Left ventricle myocardium inferior (tissue), 1 donor: ENCODE measurements at regions not wholly inside any gene's neighbourhood (a gene's known extent, or its start where the extent isn't known, plus 50 kb on each side); places are given as distances from the start of the nearest gene placed in this dataset.

Source experiments
- DNase-seq: peaks from one replicate; pipeline ENCODE4 v3.0.0-alpha.2; 2020
- H3K27ac ChIP-seq: fragments of 200-600 bp; replicated peaks from 2 replicates; pipeline ENCODE4 v1.8.0; 2021
- H3K27me3 ChIP-seq: fragments of 200-600 bp; 2 replicates; pipeline ENCODE4 v1.8.0; 2021; ENCODE audit warnings: low read depth
- H3K36me3 ChIP-seq: fragments of 200-600 bp; 2 replicates; pipeline ENCODE4 v1.8.0; 2021
- H3K4me1 ChIP-seq: fragments of 200-600 bp; 2 replicates; pipeline ENCODE4 v1.8.0; 2021
- H3K4me3 ChIP-seq: fragments of 200-600 bp; 2 replicates; pipeline ENCODE4 v1.8.0; 2021; ENCODE audit warnings: mild to moderate bottlenecking, moderate library complexity
- H3K9me3 ChIP-seq: fragments of 200-600 bp; replicated peaks from 2 replicates; pipeline ENCODE4 v1.8.0; 2021
- intact Hi-C: fragments of 100-400 bp; cut with micrococcal nuclease; formaldehyde crosslinking; loops from one replicate; pipeline ENCODE4 v1.11.0; 2022
- TF ChIP-seq, protein P1 (sequence below): fragments of 200-600 bp; IDR thresholded peaks from 2 replicates; pipeline ENCODE4 v1.8.0; 2021; ENCODE audit warnings: antibody characterized with exemption, mild to moderate bottlenecking, borderline replicate concordance
- donor health status: DM: no; HTN: yes; CAD: no; lungs with severe emphysema.

DNA sequence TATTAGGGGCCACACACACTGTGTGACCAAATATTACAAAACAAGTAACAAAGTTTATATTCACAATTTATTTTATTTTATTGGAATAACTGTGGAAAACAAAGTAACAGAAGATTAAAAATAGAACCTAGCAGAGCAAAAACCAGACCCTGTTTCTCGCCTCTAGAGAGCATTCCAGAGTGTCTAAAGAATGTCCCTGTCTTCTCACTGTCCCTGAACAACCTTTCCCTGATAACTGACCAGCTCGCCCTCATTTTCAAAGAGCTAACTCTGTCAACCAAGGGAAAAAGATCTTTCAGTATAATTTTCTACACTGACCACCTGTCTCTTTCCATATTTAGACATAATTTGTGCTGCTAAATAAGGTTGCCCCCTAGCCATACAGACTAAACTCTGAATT lies 646.9 kb downstream of the USP25 start:
- Histone ChIP-seq H3K9me3 (no peaks in the 10 kb centered on the region), H3K4me1 (peaks cover 45% of the 10 kb centered on the region), H3K27ac (peak overlapping the region; percentile 81), H3K36me3 (no peaks in the 10 kb centered on the region), H3K27me3 (no peaks in the 10 kb centered on the region), H3K4me3 (no peak overlapping the region)
- TF ChIP-seq, protein P1, sequence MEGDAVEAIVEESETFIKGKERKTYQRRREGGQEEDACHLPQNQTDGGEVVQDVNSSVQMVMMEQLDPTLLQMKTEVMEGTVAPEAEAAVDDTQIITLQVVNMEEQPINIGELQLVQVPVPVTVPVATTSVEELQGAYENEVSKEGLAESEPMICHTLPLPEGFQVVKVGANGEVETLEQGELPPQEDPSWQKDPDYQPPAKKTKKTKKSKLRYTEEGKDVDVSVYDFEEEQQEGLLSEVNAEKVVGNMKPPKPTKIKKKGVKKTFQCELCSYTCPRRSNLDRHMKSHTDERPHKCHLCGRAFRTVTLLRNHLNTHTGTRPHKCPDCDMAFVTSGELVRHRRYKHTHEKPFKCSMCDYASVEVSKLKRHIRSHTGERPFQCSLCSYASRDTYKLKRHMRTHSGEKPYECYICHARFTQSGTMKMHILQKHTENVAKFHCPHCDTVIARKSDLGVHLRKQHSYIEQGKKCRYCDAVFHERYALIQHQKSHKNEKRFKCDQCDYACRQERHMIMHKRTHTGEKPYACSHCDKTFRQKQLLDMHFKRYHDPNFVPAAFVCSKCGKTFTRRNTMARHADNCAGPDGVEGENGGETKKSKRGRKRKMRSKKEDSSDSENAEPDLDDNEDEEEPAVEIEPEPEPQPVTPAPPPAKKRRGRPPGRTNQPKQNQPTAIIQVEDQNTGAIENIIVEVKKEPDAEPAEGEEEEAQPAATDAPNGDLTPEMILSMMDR, result no peak
- no peak for DNase-seq
- intact Hi-C loops, result no loop called here

DNA sequence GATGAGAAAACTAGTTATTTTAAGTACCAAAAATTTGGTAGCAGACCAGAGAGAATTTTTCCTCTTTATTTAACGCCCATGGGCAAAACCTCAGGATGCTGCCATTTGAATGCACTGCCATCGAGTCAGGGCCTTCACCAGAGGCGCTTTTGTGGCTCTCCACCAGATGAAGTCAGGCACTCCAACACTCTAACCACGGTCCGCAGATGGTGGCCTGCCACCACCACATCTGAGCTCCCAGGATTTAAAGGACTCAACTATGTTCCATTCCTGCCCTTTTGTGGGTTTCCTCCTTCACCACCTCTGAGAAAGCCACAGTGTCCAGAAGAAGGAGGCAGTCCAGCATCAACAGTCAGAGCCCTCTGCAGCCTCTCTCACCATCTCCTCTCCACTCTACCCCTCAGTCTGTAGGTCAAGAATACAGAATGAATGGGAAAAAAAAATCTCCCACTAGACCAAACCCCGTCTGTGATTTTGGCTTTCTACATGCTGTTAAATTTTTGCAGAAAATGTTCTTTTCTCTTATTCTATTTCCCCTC lies 647.4 kb downstream of the USP25 start:
- no peaks in the 10 kb centered on the region for H3K27me3 ChIP-seq
- intact Hi-C loops, result no loop called here
- peaks cover 45% of the 10 kb centered on the region for H3K4me1 ChIP-seq
- H3K4me3 ChIP-seq, result no peak overlapping the region
- TF ChIP-seq, protein P1, result no peak
- no peak for DNase-seq
- no peaks in the 10 kb centered on the region for H3K9me3 ChIP-seq
- no peaks in the 10 kb centered on the region for H3K36me3 ChIP-seq
- H3K27ac ChIP-seq, result peak overlapping the region; percentile 81

DNA sequence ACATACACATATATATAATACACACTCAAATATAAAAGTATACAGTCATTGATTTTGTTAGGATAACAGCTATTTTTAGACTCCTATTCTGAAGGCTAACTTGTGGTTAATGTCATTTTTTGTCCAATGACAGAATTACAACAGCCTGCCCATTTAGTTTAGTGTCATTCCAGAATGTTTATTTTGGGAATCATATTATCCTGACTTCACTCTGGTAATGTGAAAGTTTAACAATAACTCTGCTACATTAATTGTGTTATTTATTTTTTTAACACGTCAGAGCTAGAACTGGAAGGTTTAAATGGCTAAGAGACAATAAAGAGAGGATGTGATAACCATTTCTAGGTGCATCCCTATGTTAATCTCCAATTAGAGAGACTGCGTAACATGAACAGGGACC lies 648.1 kb downstream of the USP25 start:
- DNase-seq, result no peak
- intact Hi-C loops, result no loop called here
- Histone ChIP-seq H3K27me3 (no peaks in the 10 kb centered on the region), H3K27ac (peak overlapping the region; percentile 81), H3K4me1 (peaks cover 45% of the 10 kb centered on the region), H3K4me3 (no peak overlapping the region), H3K36me3 (no peaks in the 10 kb centered on the region), H3K9me3 (no peaks in the 10 kb centered on the region)
- TF ChIP-seq, protein P1, result no peak

DNA sequence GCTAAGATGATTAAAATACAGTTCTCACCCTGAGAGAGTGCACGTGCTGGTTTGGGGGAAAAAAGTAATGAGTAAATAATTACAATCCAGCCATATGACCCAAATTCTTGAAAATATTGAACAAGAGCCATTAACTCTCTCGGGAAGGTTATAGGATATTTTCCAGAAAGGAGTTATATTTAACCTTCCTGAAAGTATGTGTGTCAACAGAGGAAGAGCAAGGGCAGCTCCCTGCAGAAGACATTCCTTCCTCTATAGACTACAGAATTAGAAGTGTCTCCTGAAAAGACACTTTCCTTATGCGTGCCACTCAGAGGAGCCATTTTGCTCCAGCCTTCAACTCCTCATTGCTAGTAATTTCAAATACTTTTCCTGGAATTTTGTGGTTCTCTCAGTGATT lies 648.7 kb downstream of the USP25 start:
- Histone ChIP-seq H3K27me3 (no peaks in the 10 kb centered on the region), H3K4me1 (peaks cover 45% of the 10 kb centered on the region), H3K4me3 (no peak overlapping the region), H3K27ac (peak overlapping the region; percentile 81), H3K9me3 (no peaks in the 10 kb centered on the region), H3K36me3 (no peaks in the 10 kb centered on the region)
- no peak for DNase-seq
- TF ChIP-seq, protein P1, result no peak
- intact Hi-C loops, result no loop called here

DNA sequence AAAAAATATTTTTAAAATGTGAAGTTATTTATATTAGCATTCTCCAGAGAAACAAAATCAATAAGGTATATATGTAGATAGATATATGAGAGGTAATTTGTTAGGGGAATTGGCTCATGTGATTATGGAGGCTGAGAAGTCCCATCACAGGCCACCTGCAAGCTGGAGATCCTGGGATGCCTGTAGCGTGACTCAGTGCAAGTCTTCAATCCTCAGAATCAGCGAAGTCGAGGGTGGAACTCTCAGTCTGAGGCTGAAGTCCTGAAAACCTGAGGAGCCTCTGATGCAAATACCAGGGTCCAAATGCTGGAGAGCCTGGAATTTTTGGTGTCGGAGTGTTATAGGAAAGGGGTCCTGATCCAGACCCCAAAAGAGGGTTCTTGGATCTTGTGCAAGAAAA lies 658.5 kb downstream of the USP25 start:
- Histone ChIP-seq H3K27ac (no peak overlapping the region), H3K4me1 (peaks cover 12% of the 10 kb centered on the region), H3K27me3 (no peaks in the 10 kb centered on the region), H3K36me3 (no peaks in the 10 kb centered on the region), H3K4me3 (no peak overlapping the region), H3K9me3 (no peaks in the 10 kb centered on the region)
- no peak for DNase-seq
- TF ChIP-seq, protein P1, result no peak
- intact Hi-C loops, result no loop called here
